ENCODE measurements at regions not wholly inside any gene's neighbourhood (a gene's known extent, or its start where the extent isn't known, plus 50 kb on each side); places are given as distances from the start of the nearest gene placed in this dataset.

DNA sequence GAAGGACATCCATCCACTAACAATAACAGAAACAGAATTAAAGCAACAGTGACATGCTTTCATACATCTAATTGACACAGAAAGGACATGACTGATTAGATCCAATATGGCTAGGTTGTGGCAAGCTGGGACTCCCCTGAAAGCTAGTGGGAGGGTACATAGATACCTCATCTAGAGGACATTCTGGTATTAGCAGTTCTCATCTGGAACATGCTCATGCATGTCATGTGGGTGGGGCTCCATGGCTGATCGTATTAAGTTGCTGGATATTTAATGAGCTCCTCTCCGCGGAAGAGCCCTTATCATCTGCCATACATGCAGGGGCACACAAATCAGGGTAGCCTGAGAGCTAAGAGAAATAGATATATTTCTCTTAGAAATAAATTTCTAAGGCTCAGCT lies 358.9 kb downstream of the ICE1 start:
- POLR2A ChIA-PET (ENCODE audit: partially characterized antibody) = no interaction called here
- WGBS, 2 experiments (ENCODE audit: extremely low coverage in 1 of 2, insufficient coverage in 1 of 2, insufficient read length in 1 of 2, insufficient replicate concordance in 2 of 2, low coverage in 1 of 2, low lambda C conversion rate in 2 of 2, missing lambda C conversion rate in 1 of 2) = 98% methylated on average over 3 of the region's 3 CpGs; no CpG with 5 or more reads in 1 of the 2 experiments
- no peaks in the 10 kb centered on the region for H3K36me3 ChIP-seq (ENCODE audit: control insufficient read depth in 2 of 4, insufficient read depth in 4 of 4, low read length in 3 of 4)
- TF ChIP-seq POU5F1 (IDR thresholded peaks at IDR 0.05; ENCODE audit: low read depth, low read length) (no peak), KDM4A (IDR thresholded peaks at IDR 0.05; ENCODE audit: low read depth, low read length, severe bottlenecking) (no peak), CHD1 (IDR thresholded peaks at IDR 0.05; ENCODE audit: low read depth, low read length) (no peak), POLR2A (IDR thresholded peaks at IDR 0.05; ENCODE audit: control extremely low read depth in 1 of 2, low read depth in 2 of 2, low read length in 2 of 2) (no peak), SAP30 (IDR thresholded peaks at IDR 0.05; ENCODE audit: insufficient read depth, insufficient replicate concordance, low read length) (no peak), SP1 (IDR thresholded peaks at IDR 0.05; ENCODE audit: low read depth, low read length) (no peak), CBX8 (IDR thresholded peaks at IDR 0.05; ENCODE audit: borderline replicate concordance, low read depth, low read length) (no peak), HDAC2 (IDR thresholded peaks at IDR 0.05; ENCODE audit: borderline replicate concordance in 1 of 2, low read depth in 2 of 2, low read length in 2 of 2) (no peak), JUN (IDR thresholded peaks at IDR 0.05; ENCODE audit: low read depth, low read length) (no peak), TCF12 (IDR thresholded peaks at IDR 0.05; ENCODE audit: low read depth, low read length) (no peak)
- TF ChIP-seq, protein P1, sequence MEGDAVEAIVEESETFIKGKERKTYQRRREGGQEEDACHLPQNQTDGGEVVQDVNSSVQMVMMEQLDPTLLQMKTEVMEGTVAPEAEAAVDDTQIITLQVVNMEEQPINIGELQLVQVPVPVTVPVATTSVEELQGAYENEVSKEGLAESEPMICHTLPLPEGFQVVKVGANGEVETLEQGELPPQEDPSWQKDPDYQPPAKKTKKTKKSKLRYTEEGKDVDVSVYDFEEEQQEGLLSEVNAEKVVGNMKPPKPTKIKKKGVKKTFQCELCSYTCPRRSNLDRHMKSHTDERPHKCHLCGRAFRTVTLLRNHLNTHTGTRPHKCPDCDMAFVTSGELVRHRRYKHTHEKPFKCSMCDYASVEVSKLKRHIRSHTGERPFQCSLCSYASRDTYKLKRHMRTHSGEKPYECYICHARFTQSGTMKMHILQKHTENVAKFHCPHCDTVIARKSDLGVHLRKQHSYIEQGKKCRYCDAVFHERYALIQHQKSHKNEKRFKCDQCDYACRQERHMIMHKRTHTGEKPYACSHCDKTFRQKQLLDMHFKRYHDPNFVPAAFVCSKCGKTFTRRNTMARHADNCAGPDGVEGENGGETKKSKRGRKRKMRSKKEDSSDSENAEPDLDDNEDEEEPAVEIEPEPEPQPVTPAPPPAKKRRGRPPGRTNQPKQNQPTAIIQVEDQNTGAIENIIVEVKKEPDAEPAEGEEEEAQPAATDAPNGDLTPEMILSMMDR (IDR thresholded peaks at IDR 0.05; ENCODE audit: control extremely low read depth in 1 of 3, insufficient read depth in 1 of 3, low read depth in 1 of 3, low read length in 3 of 3) = no peak

More for the DNA sequence above, 358.9 kb downstream of the ICE1 start:
- Histone ChIP-seq H4K20me1 (replicated peaks in 1 of 2; ENCODE audit: control insufficient read depth in 1 of 2, insufficient read depth in 2 of 2, low read length in 2 of 2) (no peaks in the 10 kb centered on the region), H3K9me3 (ENCODE audit: insufficient read depth in 2 of 2, low read depth in 1 of 2, low read length in 1 of 2) (peaks cover 0 to 6% of the 10 kb centered on the region in 2 experiments; a peak in 1 of 4 replicates), H3K4ac (replicated peaks; ENCODE audit: insufficient read length, low read depth, low read length) (no peak overlapping the region), H3K14ac (ENCODE audit: insufficient read length) (no peak overlapping the region), H3K27ac (ENCODE audit: low read depth, low read length) (no peak overlapping the region), H3K56ac (replicated peaks; ENCODE audit: insufficient read length, low read depth, low read length) (no peak overlapping the region), H2BK15ac (ENCODE audit: low read length) (no peak overlapping the region; the same call in 1 of the 2 replicates), H2BK120ac (replicated peaks; ENCODE audit: low read depth, low read length) (no peak overlapping the region), H3K23me2 (ENCODE audit: low read depth, low read length) (no peaks in the 10 kb centered on the region), H2AK5ac (ENCODE audit: low read depth, low read length) (no peak overlapping the region), H2BK12ac (ENCODE audit: low read depth, low read length) (0 out of 2 replicates have a peak overlapping the region, but pooled peaks have one; percentile 28), H4K8ac (ENCODE audit: extremely low read depth, insufficient read depth, low read length) (no peak overlapping the region), H3K4me2 (ENCODE audit: insufficient read depth in 1 of 2, low read depth in 2 of 2, low read length in 2 of 2) (no peak overlapping the region), H4K91ac (replicated peaks; ENCODE audit: insufficient read length, low read length) (no peak overlapping the region), H4K5ac (ENCODE audit: insufficient read length, low read depth, low read length) (no peak overlapping the region), H3K4me1 (replicated peaks in 1 of 4; ENCODE audit: control insufficient read depth in 3 of 4, insufficient read depth in 4 of 4, low read length in 3 of 4) (no peaks in the 10 kb centered on the region), H3K79me2 (ENCODE audit: control insufficient read depth in 1 of 2, insufficient read depth in 2 of 2, low read length in 2 of 2) (no peaks in the 10 kb centered on the region), H3K27me3 (replicated peaks in 1 of 4; ENCODE audit: control insufficient read depth in 3 of 4, extremely low read depth in 1 of 4, insufficient read depth in 3 of 4, low read length in 3 of 4) (no peaks in the 10 kb centered on the region), H3K79me1 (ENCODE audit: low read depth, low read length) (no peaks in the 10 kb centered on the region), H3K4me3 (ENCODE audit: extremely low read depth in 1 of 4, insufficient read depth in 2 of 4, low read depth in 3 of 4, low read length in 4 of 4) (no peak overlapping the region), H2AFZ (ENCODE audit: low read length) (no peak overlapping the region), H3K9ac (replicated peaks in 1 of 4; ENCODE audit: extremely low read depth in 1 of 4, low read depth in 3 of 4, low read length in 3 of 4) (no peak overlapping the region), H3K23ac (ENCODE audit: insufficient read length) (no peak overlapping the region), H3K18ac (ENCODE audit: extremely low read depth, low read length) (no peak overlapping the region), H2BK5ac (ENCODE audit: low read depth, low read length) (no peak overlapping the region), H2BK20ac (ENCODE audit: low read length) (no peak overlapping the region)
- FAIRE-seq = no peak
- no peak for DNase-seq (ENCODE audit: low read depth in 1 of 2, low spot score in 2 of 2)
- CTCF ChIA-PET (ENCODE audit: partially characterized antibody) = no interaction called here

Measured in H1 (cell line).